ENCODE measurements at regions not wholly inside any gene's neighbourhood (a gene's known extent, or its start where the extent isn't known, plus 50 kb on each side); places are given as distances from the start of the nearest gene placed in this dataset.

DNA sequence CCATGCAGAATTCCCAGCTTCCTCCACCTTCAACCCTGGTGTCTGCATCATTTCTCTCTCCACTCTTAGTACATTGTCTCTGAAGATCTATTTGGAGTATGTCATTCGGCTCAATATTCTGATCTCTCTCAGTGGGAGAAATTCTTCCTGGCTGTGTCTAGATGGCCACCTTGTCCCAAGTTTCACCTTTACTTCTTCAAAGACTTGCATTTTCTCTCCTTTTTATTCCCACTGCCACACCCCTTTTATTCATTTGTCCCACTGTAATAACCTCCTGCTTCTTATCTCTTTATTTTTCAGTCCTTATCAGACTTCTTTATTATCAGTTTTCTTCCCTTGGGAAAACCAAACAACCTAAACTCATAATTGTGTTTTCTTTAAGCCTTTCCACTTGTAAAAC is 54.3 kb upstream of the CERS6 start:
- Histone ChIP-seq H3K4me3 (no peak overlapping the region), H2AFZ (no peak overlapping the region), H3K9me2 (ENCODE audit: insufficient read depth) (no peaks in the 10 kb centered on the region), H3K4me2 (no peak overlapping the region), H3K27me3 (ENCODE audit: insufficient read depth, low read depth) (no peaks in the 10 kb centered on the region), H3K79me2 (ENCODE audit: low read depth) (no peaks in the 10 kb centered on the region), H4K20me1 (ENCODE audit: insufficient read depth) (no peaks in the 10 kb centered on the region), H3K9me3 (ENCODE audit: insufficient read depth, low read depth) (no peaks in the 10 kb centered on the region), H3K36me3 (ENCODE audit: low read depth) (no peaks in the 10 kb centered on the region), H3K4me1 (replicated peaks; ENCODE audit: insufficient read depth) (no peaks in the 10 kb centered on the region), H3K27ac (no peak overlapping the region), H3F3A (ENCODE audit: insufficient read depth, low read depth) (no peaks in the 10 kb centered on the region)
- TF ChIP-seq, protein P1, sequence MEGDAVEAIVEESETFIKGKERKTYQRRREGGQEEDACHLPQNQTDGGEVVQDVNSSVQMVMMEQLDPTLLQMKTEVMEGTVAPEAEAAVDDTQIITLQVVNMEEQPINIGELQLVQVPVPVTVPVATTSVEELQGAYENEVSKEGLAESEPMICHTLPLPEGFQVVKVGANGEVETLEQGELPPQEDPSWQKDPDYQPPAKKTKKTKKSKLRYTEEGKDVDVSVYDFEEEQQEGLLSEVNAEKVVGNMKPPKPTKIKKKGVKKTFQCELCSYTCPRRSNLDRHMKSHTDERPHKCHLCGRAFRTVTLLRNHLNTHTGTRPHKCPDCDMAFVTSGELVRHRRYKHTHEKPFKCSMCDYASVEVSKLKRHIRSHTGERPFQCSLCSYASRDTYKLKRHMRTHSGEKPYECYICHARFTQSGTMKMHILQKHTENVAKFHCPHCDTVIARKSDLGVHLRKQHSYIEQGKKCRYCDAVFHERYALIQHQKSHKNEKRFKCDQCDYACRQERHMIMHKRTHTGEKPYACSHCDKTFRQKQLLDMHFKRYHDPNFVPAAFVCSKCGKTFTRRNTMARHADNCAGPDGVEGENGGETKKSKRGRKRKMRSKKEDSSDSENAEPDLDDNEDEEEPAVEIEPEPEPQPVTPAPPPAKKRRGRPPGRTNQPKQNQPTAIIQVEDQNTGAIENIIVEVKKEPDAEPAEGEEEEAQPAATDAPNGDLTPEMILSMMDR (conservative IDR thresholded peaks at IDR 0.05) = no peak
- no peak for TF ChIP-seq EZH2 (IDR thresholded peaks at IDR 0.05; ENCODE audit: low read depth)
- no TSS peak for BruUV-seq (replicated peaks)
- intact Hi-C loops (cut with micrococcal nuclease; ENCODE audit: unreplicated experiment) = no loop called here
- no peak for DNase-seq
- ChIA-PET CTCF (no interaction called here), POLR2A (ENCODE audit: unreplicated experiment) (no interaction called here)

DNA sequence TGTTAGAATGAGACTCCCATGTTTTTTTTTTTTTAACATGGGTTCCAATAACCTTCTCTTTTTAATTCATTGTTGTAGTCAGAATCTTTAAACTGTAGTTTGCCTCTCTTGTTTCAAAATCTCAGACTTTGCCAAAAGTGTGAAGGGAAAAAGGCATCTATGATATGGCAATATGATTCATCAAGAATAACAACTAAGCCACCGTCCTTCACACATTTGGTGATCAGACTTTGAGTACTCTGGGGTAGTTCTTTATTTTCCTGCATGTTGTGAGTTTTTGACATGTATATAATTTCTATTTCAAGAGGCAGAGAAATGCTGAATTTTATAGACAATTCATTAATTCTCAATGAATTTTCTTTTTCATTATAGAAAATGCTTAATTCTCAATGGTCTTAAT is 53.5 kb upstream of the CERS6 start:
- BruUV-seq (replicated peaks) = no TSS peak
- Histone ChIP-seq H3K9me2 (ENCODE audit: insufficient read depth) (no peaks in the 10 kb centered on the region), H3K4me2 (no peak overlapping the region), H3K36me3 (ENCODE audit: low read depth) (no peaks in the 10 kb centered on the region), H2AFZ (no peak overlapping the region), H3K4me3 (no peak overlapping the region), H3K27ac (no peak overlapping the region), H3K9me3 (ENCODE audit: insufficient read depth, low read depth) (no peaks in the 10 kb centered on the region), H3K4me1 (replicated peaks; ENCODE audit: insufficient read depth) (no peaks in the 10 kb centered on the region), H3K27me3 (ENCODE audit: insufficient read depth, low read depth) (no peaks in the 10 kb centered on the region), H4K20me1 (ENCODE audit: insufficient read depth) (no peaks in the 10 kb centered on the region), H3F3A (ENCODE audit: insufficient read depth, low read depth) (no peaks in the 10 kb centered on the region), H3K79me2 (ENCODE audit: low read depth) (no peaks in the 10 kb centered on the region)
- DNase-seq = no peak
- intact Hi-C loops (cut with micrococcal nuclease; ENCODE audit: unreplicated experiment) = no loop called here
- TF ChIP-seq, protein P1 (conservative IDR thresholded peaks at IDR 0.05) = no peak
- TF ChIP-seq EZH2 (IDR thresholded peaks at IDR 0.05; ENCODE audit: low read depth) = no peak
- ChIA-PET POLR2A (ENCODE audit: unreplicated experiment) (no interaction called here), CTCF (no interaction called here)

DNA sequence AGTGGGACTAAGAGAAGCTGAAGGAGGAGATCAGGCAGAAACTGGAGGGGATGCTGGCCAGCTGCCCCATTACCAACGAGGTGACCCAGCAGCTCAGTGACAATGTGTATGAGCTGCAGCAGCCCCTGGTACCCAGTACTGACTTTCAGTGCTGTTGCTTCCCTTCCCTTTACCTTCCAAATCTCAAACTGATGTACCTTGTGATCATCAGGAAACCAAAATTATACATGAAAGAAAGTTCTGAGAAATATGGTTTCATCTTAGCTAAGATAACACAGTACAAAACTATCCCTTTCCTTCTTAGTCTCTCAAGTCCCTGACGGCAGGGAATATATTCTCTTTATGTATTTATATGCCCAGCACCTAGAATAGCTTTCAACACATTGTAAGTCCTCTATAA is 52.3 kb upstream of the CERS6 start:
- Histone ChIP-seq H3K4me2 (no peak overlapping the region), H2AFZ (no peak overlapping the region), H3K36me3 (ENCODE audit: low read depth) (no peaks in the 10 kb centered on the region), H3K9me2 (ENCODE audit: insufficient read depth) (no peaks in the 10 kb centered on the region), H3K79me2 (ENCODE audit: low read depth) (no peaks in the 10 kb centered on the region), H3F3A (ENCODE audit: insufficient read depth, low read depth) (no peaks in the 10 kb centered on the region), H3K9me3 (ENCODE audit: insufficient read depth, low read depth) (no peaks in the 10 kb centered on the region), H3K27ac (no peak overlapping the region), H3K4me1 (replicated peaks; ENCODE audit: insufficient read depth) (no peaks in the 10 kb centered on the region), H3K4me3 (no peak overlapping the region), H4K20me1 (ENCODE audit: insufficient read depth) (no peaks in the 10 kb centered on the region), H3K27me3 (ENCODE audit: insufficient read depth, low read depth) (no peaks in the 10 kb centered on the region)
- intact Hi-C loops (cut with micrococcal nuclease; ENCODE audit: unreplicated experiment) = no loop called here
- DNase-seq = no peak
- no peak for TF ChIP-seq EZH2 (IDR thresholded peaks at IDR 0.05; ENCODE audit: low read depth)
- TF ChIP-seq, protein P1 (conservative IDR thresholded peaks at IDR 0.05) = no peak
- CTCF ChIA-PET = no interaction called here
- POLR2A ChIA-PET (ENCODE audit: unreplicated experiment) = no interaction called here
- BruUV-seq (replicated peaks) = no TSS peak
